K562 (cell line): ENCODE measurements at regions not wholly inside any gene's neighbourhood (a gene's known extent, or its start where the extent isn't known, plus 50 kb on each side); places are given as distances from the start of the nearest gene placed in this dataset.

Experiments
- ATAC-seq: fragments of 200-7000 bp; cut with Tn5 transposase; 3 replicates; pipeline ENCODE4 v1.9.1; 2020; ENCODE audit warnings: moderate library complexity
- BruUV-seq: library from RNA; stranded (reverse); fragments of 400-500 nt; replicated peaks from 2 replicates; lab custom pipeline; 2021; lab: Mats Ljungman, UMichigan
- CTCF ChIA-PET: fragments of 300-600 bp; formaldehyde crosslinking; extraction: SDS; loops from one replicate; lab custom pipeline; 2021; ENCODE audit warnings: low intra/inter-chr PET ratio; lab: Yijun Ruan, JAX
- POLR2A ChIA-PET: fragments of 300-600, 350-650 bp; sonication (Branson Sonifier 250); formaldehyde crosslinking; extraction: SDS; loops from one replicate; lab custom pipeline; 2021; ENCODE audit warnings: antibody characterized with exemption, inconsistent platforms; lab: Yijun Ruan, JAX
- DNase-seq, 4 experiments: peaks; one replicate each; pipeline versions ENCODE4 v3.0.0 to v3.0.0-alpha.2; 2011 to 2018; ENCODE audit warnings: low spot score in 3 of 4, mixed read lengths in 3 of 4; ENCODE audit errors: extremely low read depth in 1 of 4
- FAIRE-seq: peaks from 2 replicates; lab custom pipeline; 2011; peaks lifted over from hg19 to GRCh38; lab: Jason Lieb, UNC
- H2AFZ ChIP-seq: 2 replicates; pipeline ENCODE4 v1.6.0; 2011; ENCODE audit warnings: low read depth, low read length, control low read depth, inconsistent platforms
- H3K27ac ChIP-seq: fragments of 200-600 bp; 3 replicates; pipeline ENCODE4 v1.8.0; 2011; ENCODE audit warnings: low read depth, mild to moderate bottlenecking, control low read depth, inconsistent platforms, low read length, moderate library complexity, mixed read lengths; ENCODE audit errors: extremely low read depth
- H3K27me3 ChIP-seq, 2 experiments: fragments of 300-600 bp in 1 of 2; 2 replicates in 1 of 2; 3 replicates in 1 of 2; pipeline versions ENCODE4 v1.6.0 to v1.8.0; 2011; ENCODE audit warnings: inconsistent platforms in 2 of 2, low read length in 2 of 2, mild to moderate bottlenecking in 1 of 2, mixed read lengths in 1 of 2, moderate library complexity in 1 of 2; ENCODE audit not compliant: control insufficient read depth in 2 of 2, insufficient read depth in 2 of 2
- H3K36me3 ChIP-seq: fragments of 300-600 bp; 3 replicates; pipeline ENCODE4 v1.8.0; 2011; ENCODE audit warnings: mild to moderate bottlenecking, low read length, inconsistent platforms; ENCODE audit not compliant: control insufficient read depth, insufficient read depth
- H3K4me1 ChIP-seq, 2 experiments: fragments of 200-600 bp in 1 of 2; replicated peaks in 1 of 2; 2 replicates in 1 of 2; 3 replicates in 1 of 2; pipeline versions ENCODE4 v1.5.1 to v1.8.0; 2011; ENCODE audit warnings: inconsistent platforms in 2 of 2, low read length in 2 of 2, mild to moderate bottlenecking in 1 of 2, mixed read lengths in 1 of 2, moderate library complexity in 1 of 2; ENCODE audit not compliant: control insufficient read depth in 2 of 2, insufficient read depth in 2 of 2
- H3K4me2 ChIP-seq: 2 replicates; pipeline ENCODE4 v1.6.1; 2011; ENCODE audit warnings: low read length, control low read depth, inconsistent platforms, mixed read lengths; ENCODE audit not compliant: insufficient read depth
- H3K4me3 ChIP-seq: fragments of 200-600 bp; sonication (generic), shearing (Covaris generic); 2 replicates; pipeline ENCODE4 v1.5.1; 2016; ENCODE audit warnings: control low read depth, inconsistent platforms
- H3K79me2 ChIP-seq: fragments of 200-600 bp; 3 replicates; pipeline ENCODE4 v1.8.0; 2011; ENCODE audit warnings: low read length, inconsistent platforms; ENCODE audit not compliant: control insufficient read depth, insufficient read depth
- H3K9ac ChIP-seq, 2 experiments: 2 replicates each; pipeline versions ENCODE4 v1.6.0 to v1.6.1; 2011; ENCODE audit warnings: low read depth in 2 of 2, low read length in 2 of 2, control low read depth in 1 of 2, inconsistent platforms in 1 of 2, mild to moderate bottlenecking in 1 of 2, mixed read lengths in 1 of 2; ENCODE audit not compliant: insufficient read depth in 1 of 2
- H3K9me1 ChIP-seq: one replicate; pipeline ENCODE4 v1.6.0; 2011; ENCODE audit warnings: inconsistent platforms, mild to moderate bottlenecking, low read length, moderate library complexity; ENCODE audit not compliant: control insufficient read depth, insufficient read depth
- H3K9me3 ChIP-seq: replicated peaks from 2 replicates; pipeline ENCODE4 v1.5.1; 2011; ENCODE audit warnings: low read depth, low read length, inconsistent platforms; ENCODE audit not compliant: control insufficient read depth, insufficient read depth
- H4K20me1 ChIP-seq: replicated peaks from 2 replicates; pipeline ENCODE4 v1.6.1; 2011; ENCODE audit warnings: low read length, inconsistent platforms, mixed read lengths; ENCODE audit not compliant: control insufficient read depth, insufficient read depth
- CBFA2T3 ChIP-seq: fragments of 450-650 bp; IDR thresholded peaks from 2 replicates; pipeline ENCODE4 v1.6.1; 2017
- RBM15 ChIP-seq: fragments of 200-400 bp; formaldehyde crosslinking; IDR thresholded peaks from 2 replicates; pipeline ENCODE4 v1.6.1; 2018; ENCODE audit warnings: mild to moderate bottlenecking, low read length, moderate library complexity; ENCODE audit not compliant: insufficient read depth
- ZBED1 ChIP-seq: IDR thresholded peaks from 2 replicates; pipeline ENCODE4 v1.6.1; 2014
- ZNF280A ChIP-seq: fragments of 450-650 bp; IDR thresholded peaks from 2 replicates; pipeline ENCODE4 v1.6.1; 2018; ENCODE audit warnings: mild to moderate bottlenecking, low read depth; ENCODE audit not compliant: partially characterized antibody
- ZNF431 ChIP-seq: sonication (generic); formaldehyde crosslinking; IDR thresholded peaks from 2 replicates; pipeline ENCODE4 v1.8.0; 2022; ENCODE audit warnings: mild to moderate bottlenecking, missing genetic modification reagents
- WGBS: fragments of 100-300 bp; shearing (Covaris generic); methylation state at CpG from one replicate; pipeline ENCODE4 v1.1.6; 2016; ENCODE audit warnings: low coverage, mixed read lengths; ENCODE audit not compliant: insufficient coverage; ENCODE audit errors: missing lambda C conversion rate; 5-methylcytosine and 5-hydroxymethylcytosine counted together
- in situ Hi-C: fragments of 300-500 bp; cut with MboI; formaldehyde crosslinking; loops from 4 replicates; pipeline ENCODE4 v1.15.0; 2018; ENCODE audit warnings: inconsistent platforms, mixed read lengths
- intact Hi-C: fragments of 100-400 bp; cut with micrococcal nuclease; formaldehyde crosslinking; loops from 2 replicates; pipeline ENCODE4 v1.14.2; 2022

DNA sequence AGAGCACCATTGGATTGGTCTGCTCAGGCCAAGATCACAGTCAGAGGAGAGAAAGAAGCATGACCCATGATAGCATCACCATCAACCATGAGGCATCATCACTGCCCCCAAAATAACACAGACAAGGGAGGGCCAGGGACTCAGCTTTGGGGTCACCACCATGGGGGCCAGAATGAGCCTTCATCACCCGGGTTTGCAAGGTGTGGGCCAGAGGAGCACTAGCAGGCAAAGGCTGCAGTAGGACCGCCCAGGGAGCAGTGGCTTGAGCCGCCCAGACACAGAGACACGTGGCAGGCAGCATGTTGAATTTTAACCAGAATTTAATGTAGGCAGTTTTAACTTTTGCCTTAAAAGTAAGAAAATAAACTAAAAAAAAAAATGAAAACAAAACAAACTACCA lies 53.7 kb upstream of the TMPRSS2 start (continued):
- TF ChIP-seq ZNF280A = no peak
- TF ChIP-seq ZBED1 = no peak

GRCh38 chr21:41560661-41561158 lies 52.8 kb upstream of the TMPRSS2 start:
- no TSS peak for BruUV-seq
- 0% methylated on average over 9 of the region's 9 CpGs for WGBS
- POLR2A ChIA-PET = interaction anchor here (1.0 to 1.2 kb wide), 2 partner anchors 14 to 17 kb away, joined by 4 read pairs; no protein-coding TSS in a partner anchor

More at GRCh38 chr21:41560661-41561158, 52.8 kb upstream of the TMPRSS2 start:
- Histone ChIP-seq H2AFZ (no peak overlapping the region), H3K4me1 (no peaks in the 10 kb centered on the region), H3K4me3 (no peak overlapping the region), H3K9me1 (no peaks in the 10 kb centered on the region), H3K9me3 (no peaks in the 10 kb centered on the region), H3K79me2 (no peaks in the 10 kb centered on the region), H3K36me3 (no peaks in the 10 kb centered on the region), H3K4me2 (no peak overlapping the region), H3K27ac (no peak overlapping the region), H4K20me1 (no peaks in the 10 kb centered on the region), H3K9ac (no peak overlapping the region), H3K27me3 (peaks cover 5 to 41% of the 10 kb centered on the region in 2 experiments)
- no peak for FAIRE-seq
- CTCF ChIA-PET = no interaction called here
- no peak for ATAC-seq
- intact Hi-C loops = no loop called here
- TF ChIP-seq ZNF431 (CRISPR knock-in tag) = no peak
- TF ChIP-seq CBFA2T3 = peak; percentile 85
- no peak for TF ChIP-seq RBM15
- DNase-seq = no peak
- in situ Hi-C loops = no loop called here
